ENCODE measurements at regions not wholly inside any gene's neighbourhood (a gene's known extent, or its start where the extent isn't known, plus 50 kb on each side); places are given as distances from the start of the nearest gene placed in this dataset.

GRCh38 chr2:12649602-12650400, 66.9 kb upstream of the TRIB2 start:
- intact Hi-C loops (cut with DNase I; ENCODE audit: low total_unique reads), result no loop called here
- 72 to 88% methylated on average over 10 of the region's 10 CpGs for WGBS, 2 donors
- no peak for DNase-seq (ENCODE audit: low spot score in 2 of 2)
- no peak overlapping the region for H3K4me3 ChIP-seq (ENCODE audit: low read depth, poor library complexity, severe bottlenecking)
- TF ChIP-seq, protein P1, sequence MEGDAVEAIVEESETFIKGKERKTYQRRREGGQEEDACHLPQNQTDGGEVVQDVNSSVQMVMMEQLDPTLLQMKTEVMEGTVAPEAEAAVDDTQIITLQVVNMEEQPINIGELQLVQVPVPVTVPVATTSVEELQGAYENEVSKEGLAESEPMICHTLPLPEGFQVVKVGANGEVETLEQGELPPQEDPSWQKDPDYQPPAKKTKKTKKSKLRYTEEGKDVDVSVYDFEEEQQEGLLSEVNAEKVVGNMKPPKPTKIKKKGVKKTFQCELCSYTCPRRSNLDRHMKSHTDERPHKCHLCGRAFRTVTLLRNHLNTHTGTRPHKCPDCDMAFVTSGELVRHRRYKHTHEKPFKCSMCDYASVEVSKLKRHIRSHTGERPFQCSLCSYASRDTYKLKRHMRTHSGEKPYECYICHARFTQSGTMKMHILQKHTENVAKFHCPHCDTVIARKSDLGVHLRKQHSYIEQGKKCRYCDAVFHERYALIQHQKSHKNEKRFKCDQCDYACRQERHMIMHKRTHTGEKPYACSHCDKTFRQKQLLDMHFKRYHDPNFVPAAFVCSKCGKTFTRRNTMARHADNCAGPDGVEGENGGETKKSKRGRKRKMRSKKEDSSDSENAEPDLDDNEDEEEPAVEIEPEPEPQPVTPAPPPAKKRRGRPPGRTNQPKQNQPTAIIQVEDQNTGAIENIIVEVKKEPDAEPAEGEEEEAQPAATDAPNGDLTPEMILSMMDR (IDR thresholded peaks at IDR 0.05), result no peak
- TF ChIP-seq POLR2A (IDR thresholded peaks at IDR 0.05), result no peak

GRCh38 chr2:12651641-12652040, 65.1 kb upstream of the TRIB2 start:
- no peak overlapping the region for H3K4me3 ChIP-seq (ENCODE audit: low read depth, poor library complexity, severe bottlenecking)
- intact Hi-C loops (cut with DNase I; ENCODE audit: low total_unique reads), result no loop called here
- WGBS, 2 donors, result 72 to 78% methylated on average over 8 of the region's 8 CpGs
- TF ChIP-seq, protein P1 (IDR thresholded peaks at IDR 0.05), result no peak
- no peak for TF ChIP-seq POLR2A (IDR thresholded peaks at IDR 0.05)
- DNase-seq (ENCODE audit: low spot score in 2 of 2), result no peak

GRCh38 chr2:12652723-12653122, 64.0 kb upstream of the TRIB2 start:
- intact Hi-C loops (cut with DNase I; ENCODE audit: low total_unique reads), result no loop called here
- 80 to 81% methylated on average over 9 of the region's 9 CpGs for WGBS, 2 donors
- DNase-seq (ENCODE audit: low spot score in 2 of 2), result no peak
- H3K4me3 ChIP-seq (ENCODE audit: low read depth, poor library complexity, severe bottlenecking), result no peak overlapping the region
- no peak for TF ChIP-seq POLR2A (IDR thresholded peaks at IDR 0.05)
- TF ChIP-seq, protein P1 (IDR thresholded peaks at IDR 0.05), result no peak

- intact Hi-C loops (cut with DNase I; ENCODE audit: low total_unique reads), result no loop called here
- no peak for TF ChIP-seq POLR2A (IDR thresholded peaks at IDR 0.05)
- TF ChIP-seq, protein P1 (IDR thresholded peaks at IDR 0.05), result no peak
- WGBS, 2 donors, result 79 to 84% methylated on average over 6 of the region's 6 CpGs
- DNase-seq (ENCODE audit: low spot score in 2 of 2), result no peak
- H3K4me3 ChIP-seq (ENCODE audit: low read depth, poor library complexity, severe bottlenecking), result no peak overlapping the region
Measured at GRCh38 chr2:12657560-12657959, 59.2 kb upstream of the TRIB2 start.

GRCh38 chr2:12658310-12658945, 58.3 kb upstream of the TRIB2 start:
- H3K4me3 ChIP-seq (ENCODE audit: low read depth, poor library complexity, severe bottlenecking), result no peak overlapping the region
- intact Hi-C loops (cut with DNase I; ENCODE audit: low total_unique reads), result no loop called here
- 94 to 97% methylated on average over 3 of the region's 3 CpGs for WGBS, 2 donors
- DNase-seq (ENCODE audit: low spot score in 2 of 2), result no peak
- TF ChIP-seq, protein P1 (IDR thresholded peaks at IDR 0.05), result no peak
- no peak for TF ChIP-seq POLR2A (IDR thresholded peaks at IDR 0.05)
